ENCODE measurements at regions not wholly inside any gene's neighbourhood (a gene's known extent, or its start where the extent isn't known, plus 50 kb on each side); places are given as distances from the start of the nearest gene placed in this dataset.

DNA sequence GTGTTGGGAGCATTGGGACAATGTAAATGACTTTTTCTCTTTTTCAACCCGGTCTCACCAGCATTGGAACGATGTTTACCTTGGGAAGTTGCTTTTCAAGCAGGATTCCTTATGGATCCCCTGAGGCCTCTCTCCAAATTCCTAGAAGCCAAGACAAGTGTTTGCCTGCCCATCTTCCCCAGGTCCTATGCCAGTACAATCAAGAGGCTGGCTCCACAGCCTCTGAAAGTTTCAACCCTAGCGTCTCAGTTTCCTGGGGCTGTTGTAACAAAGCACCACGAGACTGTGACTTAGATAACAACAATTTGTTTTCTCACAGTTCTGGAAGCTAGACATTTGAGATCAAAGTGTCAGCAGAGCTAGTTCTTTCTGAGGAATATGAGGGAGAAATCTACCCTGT is 347.2 kb upstream of the UMPS start:
- ChIA-PET POLR2A (no interaction called here), CTCF (no interaction called here)
- H3K9me3 ChIP-seq, result no peaks in the 10 kb centered on the region
- no peaks in the 10 kb centered on the region for H3K4me1 Mint-ChIP-seq
- H3K36me3 Mint-ChIP-seq, result no peaks in the 10 kb centered on the region
- H3K9me3 Mint-ChIP-seq, result no peaks in the 10 kb centered on the region
- H3K27me3 Mint-ChIP-seq, result peaks cover 17 to 18% of the 10 kb centered on the region in 2 donors
- H3K36me3 ChIP-seq (ENCODE audit: control insufficient read depth in 2 of 2, extremely low read depth in 1 of 2, insufficient read depth in 1 of 2, low read length in 1 of 2), result no peaks in the 10 kb centered on the region
- H3K27ac Mint-ChIP-seq, result no peak overlapping the region
- no peak overlapping the region for H3K27ac ChIP-seq (ENCODE audit: low read length)
- no peak overlapping the region for H3K4me3 Mint-ChIP-seq
- 66% methylated on average over 2 of the region's 4 CpGs for WGBS (ENCODE audit: insufficient coverage)
- no peaks in the 10 kb centered on the region for H3K4me1 ChIP-seq (ENCODE audit: control insufficient read depth in 1 of 2, extremely low read depth in 1 of 2, insufficient read depth in 2 of 2, low read length in 2 of 2)
- H3K27me3 ChIP-seq (replicated peaks in 1 of 2; ENCODE audit: control insufficient read depth in 2 of 2, extremely low read depth in 1 of 2, insufficient read depth in 2 of 2, low read length in 1 of 2), result peaks cover 0 to 2% of the 10 kb centered on the region in 2 experiments
- H3K4me3 ChIP-seq (ENCODE audit: control insufficient read depth in 1 of 2, extremely low read depth in 1 of 2, low read length in 1 of 2), result no peak overlapping the region
- no peak for DNase-seq
- no peak for ATAC-seq (replicated peaks in 1 of 4)

DNA sequence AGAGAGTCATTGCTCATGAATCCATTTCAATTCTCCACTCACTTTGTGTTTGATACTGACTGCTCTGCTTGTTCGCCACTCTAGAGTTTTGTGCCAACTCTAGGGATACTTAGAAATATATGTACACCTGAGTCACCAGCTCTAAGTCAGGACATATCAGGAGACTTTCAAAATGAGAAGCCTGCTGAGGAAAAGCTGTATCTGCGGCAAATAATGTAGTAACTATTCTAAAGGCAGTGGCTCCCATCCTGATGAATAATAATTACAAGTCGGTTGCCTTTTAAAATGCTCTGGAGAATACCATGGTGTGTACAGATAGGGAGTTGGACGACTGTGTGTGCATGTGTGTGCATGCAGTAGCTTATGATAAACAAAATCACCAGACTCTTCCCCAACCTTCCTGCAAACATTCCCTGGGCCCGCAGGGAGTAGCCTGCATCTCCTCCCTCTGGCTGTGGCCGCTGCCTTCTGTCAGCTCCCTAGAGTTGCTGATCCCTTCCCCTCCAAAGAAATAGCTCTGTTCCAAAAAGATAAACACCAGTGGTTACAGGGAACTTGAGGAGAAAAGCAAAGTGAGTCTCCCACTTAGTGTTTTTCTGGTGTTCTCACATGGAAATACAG is 346.3 kb upstream of the UMPS start:
- Histone ChIP-seq H3K27ac (ENCODE audit: low read length) (no peak overlapping the region), H3K4me3 (ENCODE audit: control insufficient read depth in 1 of 2, extremely low read depth in 1 of 2, low read length in 1 of 2) (no peak overlapping the region), H3K4me1 (ENCODE audit: control insufficient read depth in 1 of 2, extremely low read depth in 1 of 2, insufficient read depth in 2 of 2, low read length in 2 of 2) (no peaks in the 10 kb centered on the region), H3K36me3 (ENCODE audit: control insufficient read depth in 2 of 2, extremely low read depth in 1 of 2, insufficient read depth in 1 of 2, low read length in 1 of 2) (no peaks in the 10 kb centered on the region), H3K9me3 (no peaks in the 10 kb centered on the region), H3K27me3 (replicated peaks in 1 of 2; ENCODE audit: control insufficient read depth in 2 of 2, extremely low read depth in 1 of 2, insufficient read depth in 2 of 2, low read length in 1 of 2) (peaks cover 0 to 2% of the 10 kb centered on the region in 2 experiments)
- Mint-ChIP-seq H3K9me3 (no peaks in the 10 kb centered on the region), H3K27ac (no peak overlapping the region), H3K4me1 (no peaks in the 10 kb centered on the region), H3K36me3 (no peaks in the 10 kb centered on the region), H3K4me3 (no peak overlapping the region), H3K27me3 (peaks cover 19 to 23% of the 10 kb centered on the region in 2 donors)
- POLR2A ChIA-PET, result no interaction called here
- CTCF ChIA-PET, result no interaction called here
- no peak for ATAC-seq (replicated peaks in 1 of 4)
- WGBS (ENCODE audit: insufficient coverage), result 100% methylated on average over 2 of the region's 6 CpGs
- DNase-seq, result no peak

DNA sequence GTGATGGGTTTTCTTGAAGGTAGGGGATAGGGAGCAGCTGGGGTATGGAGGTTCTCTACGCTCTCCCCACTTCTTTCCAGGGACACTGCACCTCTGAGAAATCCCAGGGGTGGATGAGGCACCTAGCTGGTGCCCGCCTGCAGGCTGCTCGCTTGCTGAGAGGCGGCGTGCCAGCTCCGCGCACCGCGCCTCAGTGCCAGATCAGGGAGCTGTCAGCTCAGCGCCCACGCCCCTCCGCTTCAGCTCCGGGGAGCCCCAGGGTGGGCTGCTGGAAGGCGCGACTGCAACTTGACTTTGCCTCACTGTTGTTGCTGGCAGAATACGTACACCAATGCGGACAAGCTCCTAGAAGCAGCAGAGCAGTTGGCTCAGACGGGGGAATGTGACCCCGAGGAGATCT is 345.7 kb upstream of the UMPS start:
- no peak overlapping the region for H3K27ac Mint-ChIP-seq
- H3K4me3 Mint-ChIP-seq, result no peak overlapping the region
- Histone ChIP-seq H3K4me1 (ENCODE audit: control insufficient read depth in 1 of 2, extremely low read depth in 1 of 2, insufficient read depth in 2 of 2, low read length in 2 of 2) (no peaks in the 10 kb centered on the region), H3K4me3 (ENCODE audit: control insufficient read depth in 1 of 2, extremely low read depth in 1 of 2, low read length in 1 of 2) (no peak overlapping the region), H3K27me3 (replicated peaks in 1 of 2; ENCODE audit: control insufficient read depth in 2 of 2, extremely low read depth in 1 of 2, insufficient read depth in 2 of 2, low read length in 1 of 2) (peaks cover 0 to 2% of the 10 kb centered on the region in 2 experiments), H3K27ac (ENCODE audit: low read length) (no peak overlapping the region), H3K9me3 (no peaks in the 10 kb centered on the region), H3K36me3 (ENCODE audit: control insufficient read depth in 2 of 2, extremely low read depth in 1 of 2, insufficient read depth in 1 of 2, low read length in 1 of 2) (no peaks in the 10 kb centered on the region)
- no peaks in the 10 kb centered on the region for H3K36me3 Mint-ChIP-seq
- no peaks in the 10 kb centered on the region for H3K9me3 Mint-ChIP-seq
- DNase-seq, result no peak
- 91% methylated on average over 18 of the region's 19 CpGs for WGBS (ENCODE audit: insufficient coverage)
- POLR2A ChIA-PET, result no interaction called here
- CTCF ChIA-PET, result no interaction called here
- H3K4me1 Mint-ChIP-seq, result no peaks in the 10 kb centered on the region
- no peak for ATAC-seq (replicated peaks in 1 of 4)
- peaks cover 20 to 26% of the 10 kb centered on the region in 2 donors for H3K27me3 Mint-ChIP-seq

DNA sequence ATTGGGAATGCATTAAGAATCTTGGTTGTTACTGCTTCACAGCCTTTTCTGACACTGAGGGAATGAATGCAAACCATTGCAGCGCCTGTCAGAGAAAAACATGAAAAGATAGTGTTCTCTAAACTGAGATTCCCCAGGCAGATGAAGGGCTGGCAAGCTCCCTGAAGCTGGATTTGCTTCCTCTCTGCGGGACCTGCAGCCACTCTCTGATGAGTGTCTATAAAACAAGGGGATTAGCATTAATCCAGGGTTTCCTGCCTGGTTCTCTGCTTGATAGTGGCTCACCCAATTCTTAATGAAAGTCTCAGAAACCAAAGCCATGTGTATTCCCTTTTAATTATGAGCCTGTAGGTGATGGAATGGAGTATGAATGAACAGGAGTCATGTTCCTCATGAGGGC is 344.3 kb upstream of the UMPS start:
- Histone ChIP-seq H3K36me3 (ENCODE audit: control insufficient read depth in 2 of 2, extremely low read depth in 1 of 2, insufficient read depth in 1 of 2, low read length in 1 of 2) (no peaks in the 10 kb centered on the region), H3K27ac (ENCODE audit: low read length) (no peak overlapping the region), H3K9me3 (no peaks in the 10 kb centered on the region), H3K27me3 (replicated peaks in 1 of 2; ENCODE audit: control insufficient read depth in 2 of 2, extremely low read depth in 1 of 2, insufficient read depth in 2 of 2, low read length in 1 of 2) (peaks cover 0 to 2% of the 10 kb centered on the region in 2 experiments), H3K4me3 (ENCODE audit: control insufficient read depth in 1 of 2, extremely low read depth in 1 of 2, low read length in 1 of 2) (no peak overlapping the region), H3K4me1 (ENCODE audit: control insufficient read depth in 1 of 2, extremely low read depth in 1 of 2, insufficient read depth in 2 of 2, low read length in 2 of 2) (no peaks in the 10 kb centered on the region)
- Mint-ChIP-seq H3K27ac (no peak overlapping the region), H3K4me3 (no peak overlapping the region), H3K27me3 (peaks cover 19 to 28% of the 10 kb centered on the region in 2 donors), H3K4me1 (no peaks in the 10 kb centered on the region), H3K9me3 (no peaks in the 10 kb centered on the region), H3K36me3 (no peaks in the 10 kb centered on the region)
- ATAC-seq (replicated peaks in 1 of 4) (no peak), DNase-seq (no peak)
- CTCF ChIA-PET, result no interaction called here
- POLR2A ChIA-PET, result no interaction called here
- 71% methylated on average over 2 of the region's 2 CpGs for WGBS (ENCODE audit: insufficient coverage)

DNA sequence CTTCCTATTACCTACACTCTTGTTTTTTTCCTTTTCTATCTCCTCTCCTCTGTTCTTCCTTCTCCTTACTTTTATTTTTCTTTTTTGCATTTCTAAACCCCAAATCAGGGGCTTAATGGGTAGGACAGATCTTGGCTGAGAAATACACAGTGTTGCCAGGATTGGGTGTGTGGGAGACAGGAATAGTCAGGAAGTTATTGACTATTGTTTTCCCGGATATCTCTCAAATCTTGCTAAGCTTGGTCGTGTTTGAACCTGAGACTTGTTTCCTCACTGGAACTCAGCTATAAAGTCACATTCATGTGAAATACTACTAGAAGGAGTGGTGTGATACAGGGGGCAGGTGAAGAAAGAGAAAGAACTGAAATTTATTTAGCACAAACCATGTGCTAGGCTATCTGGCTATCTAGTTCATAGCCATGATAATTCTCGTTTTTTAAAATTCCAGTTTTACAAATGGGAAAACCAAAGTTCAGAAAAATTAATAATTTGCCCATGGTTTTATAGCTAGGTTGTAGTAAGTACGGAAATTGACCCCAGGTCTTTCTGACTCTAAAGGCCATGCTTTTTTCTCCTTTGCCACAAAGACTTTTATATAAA is 343.2 kb upstream of the UMPS start:
- no peak overlapping the region for H3K27ac ChIP-seq (ENCODE audit: low read length)
- WGBS (ENCODE audit: insufficient coverage), result no CpG with 5 or more reads among the region's 4 CpGs
- no peak for ATAC-seq (replicated peaks in 1 of 4)
- ChIA-PET CTCF (no interaction called here), POLR2A (no interaction called here)
- H3K4me3 Mint-ChIP-seq, result no peak overlapping the region
- peaks cover 19 to 31% of the 10 kb centered on the region in 2 donors for H3K27me3 Mint-ChIP-seq
- H3K4me3 ChIP-seq (ENCODE audit: control insufficient read depth in 1 of 2, extremely low read depth in 1 of 2, low read length in 1 of 2), result no peak overlapping the region
- no peaks in the 10 kb centered on the region for H3K36me3 Mint-ChIP-seq
- H3K9me3 Mint-ChIP-seq, result no peaks in the 10 kb centered on the region
- no peaks in the 10 kb centered on the region for H3K4me1 ChIP-seq (ENCODE audit: control insufficient read depth in 1 of 2, extremely low read depth in 1 of 2, insufficient read depth in 2 of 2, low read length in 2 of 2)
- peaks cover 0 to 2% of the 10 kb centered on the region in 2 experiments for H3K27me3 ChIP-seq (replicated peaks in 1 of 2; ENCODE audit: control insufficient read depth in 2 of 2, extremely low read depth in 1 of 2, insufficient read depth in 2 of 2, low read length in 1 of 2)
- H3K4me1 Mint-ChIP-seq, result no peaks in the 10 kb centered on the region
- no peak for DNase-seq
- H3K9me3 ChIP-seq, result no peaks in the 10 kb centered on the region
- H3K27ac Mint-ChIP-seq, result no peak overlapping the region
- no peaks in the 10 kb centered on the region for H3K36me3 ChIP-seq (ENCODE audit: control insufficient read depth in 2 of 2, extremely low read depth in 1 of 2, insufficient read depth in 1 of 2, low read length in 1 of 2)

DNA sequence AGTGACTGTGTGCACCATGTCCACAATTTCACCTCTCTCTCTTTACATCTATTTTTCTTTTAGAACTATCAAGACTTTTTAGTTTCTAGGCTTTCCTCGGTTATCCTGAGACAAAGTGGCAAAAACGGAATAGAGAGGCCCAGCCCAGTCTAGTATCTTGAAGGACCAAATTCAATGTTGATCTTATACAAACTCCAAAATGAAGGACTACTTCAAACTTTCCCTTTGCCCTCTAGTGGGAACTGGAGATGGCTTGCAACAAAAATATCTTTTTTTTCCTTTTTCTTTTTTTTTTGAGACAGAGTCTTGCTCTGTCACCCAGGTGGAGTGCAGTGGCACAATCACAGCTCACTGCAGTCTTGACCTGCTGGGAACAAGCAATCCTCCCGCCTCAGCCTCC is 338.5 kb upstream of the UMPS start:
- CTCF ChIA-PET, result no interaction called here
- no peak overlapping the region for H3K4me3 ChIP-seq (ENCODE audit: control insufficient read depth in 1 of 2, extremely low read depth in 1 of 2, low read length in 1 of 2)
- POLR2A ChIA-PET, result no interaction called here
- no peak for ATAC-seq (replicated peaks in 1 of 4)
- H3K4me3 Mint-ChIP-seq, result no peak overlapping the region
- H3K36me3 Mint-ChIP-seq, result no peaks in the 10 kb centered on the region
- no peaks in the 10 kb centered on the region for H3K4me1 Mint-ChIP-seq
- H3K27ac Mint-ChIP-seq, result no peak overlapping the region
- H3K27me3 ChIP-seq (replicated peaks in 1 of 2; ENCODE audit: control insufficient read depth in 2 of 2, extremely low read depth in 1 of 2, insufficient read depth in 2 of 2, low read length in 1 of 2), result peaks cover 0 to 5% of the 10 kb centered on the region in 2 experiments
- H3K9me3 Mint-ChIP-seq, result no peaks in the 10 kb centered on the region
- WGBS (ENCODE audit: insufficient coverage), result no CpG with 5 or more reads among the region's 3 CpGs
- H3K27me3 Mint-ChIP-seq, result peaks cover 19 to 33% of the 10 kb centered on the region in 2 donors
- no peaks in the 10 kb centered on the region for H3K4me1 ChIP-seq (ENCODE audit: control insufficient read depth in 1 of 2, extremely low read depth in 1 of 2, insufficient read depth in 2 of 2, low read length in 2 of 2)
- H3K36me3 ChIP-seq (ENCODE audit: control insufficient read depth in 2 of 2, extremely low read depth in 1 of 2, insufficient read depth in 1 of 2, low read length in 1 of 2), result no peaks in the 10 kb centered on the region
- no peaks in the 10 kb centered on the region for H3K9me3 ChIP-seq
- no peak overlapping the region for H3K27ac ChIP-seq (ENCODE audit: low read length)
- DNase-seq, result no peak

DNA sequence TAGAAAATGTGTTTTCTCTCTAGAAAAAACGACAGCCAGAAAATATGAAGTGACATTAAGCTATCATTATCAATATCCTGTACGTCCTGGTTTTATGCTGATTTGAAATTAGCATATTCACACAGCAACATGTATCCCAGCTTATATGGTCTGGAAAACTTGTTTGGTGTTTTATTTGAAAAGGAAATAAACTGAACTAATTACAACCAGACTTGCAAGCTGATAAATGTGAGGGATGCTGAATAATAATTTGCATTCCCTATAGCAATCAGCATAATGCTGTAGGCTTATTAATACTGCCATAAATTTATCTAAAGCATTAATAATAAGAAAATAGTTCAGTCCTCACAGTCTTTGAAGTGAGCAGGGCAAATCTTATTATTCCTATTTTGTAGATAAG is 336.9 kb upstream of the UMPS start:
- no peaks in the 10 kb centered on the region for H3K4me1 ChIP-seq (ENCODE audit: control insufficient read depth in 1 of 2, extremely low read depth in 1 of 2, insufficient read depth in 2 of 2, low read length in 2 of 2)
- H3K27ac Mint-ChIP-seq, result no peak overlapping the region
- H3K27me3 ChIP-seq (replicated peaks in 1 of 2; ENCODE audit: control insufficient read depth in 2 of 2, extremely low read depth in 1 of 2, insufficient read depth in 2 of 2, low read length in 1 of 2), result peaks cover 0 to 5% of the 10 kb centered on the region in 2 experiments
- H3K4me1 Mint-ChIP-seq, result no peaks in the 10 kb centered on the region
- no peak overlapping the region for H3K4me3 ChIP-seq (ENCODE audit: control insufficient read depth in 1 of 2, extremely low read depth in 1 of 2, low read length in 1 of 2)
- H3K27ac ChIP-seq (ENCODE audit: low read length), result no peak overlapping the region
- peaks cover 19 to 35% of the 10 kb centered on the region in 2 donors for H3K27me3 Mint-ChIP-seq
- DNase-seq, result no peak
- no CpG with 5 or more reads among the region's 2 CpGs for WGBS (ENCODE audit: insufficient coverage)
- no peaks in the 10 kb centered on the region for H3K36me3 ChIP-seq (ENCODE audit: control insufficient read depth in 2 of 2, extremely low read depth in 1 of 2, insufficient read depth in 1 of 2, low read length in 1 of 2)
- no peaks in the 10 kb centered on the region for H3K9me3 Mint-ChIP-seq
- no peak for ATAC-seq (replicated peaks in 1 of 4)
- H3K4me3 Mint-ChIP-seq, result no peak overlapping the region
- ChIA-PET POLR2A (no interaction called here), CTCF (no interaction called here)
- H3K36me3 Mint-ChIP-seq, result no peaks in the 10 kb centered on the region
- H3K9me3 ChIP-seq, result no peaks in the 10 kb centered on the region

Measured in T-cell (primary cell).